B cell (primary cell): ENCODE measurements at regions not wholly inside any gene's neighbourhood (a gene's known extent, or its start where the extent isn't known, plus 50 kb on each side); places are given as distances from the start of the nearest gene placed in this dataset.

Experiments
- ATAC-seq: fragments of 200-7000 bp; cut with Tn5 transposase; one replicate; pipeline ENCODE4 v1.10.0; 2021; ENCODE audit warnings: low read depth, mild to moderate bottlenecking, moderate number of reproducible peaks, moderate library complexity
- CTCF ChIA-PET: fragments of 350-600 bp; sonication (Branson Sonifier 250); formaldehyde crosslinking; loops from one replicate; lab custom pipeline; 2021; ENCODE audit warnings: antibody characterized with exemption, inconsistent platforms; lab: Charles Lee
- POLR2A ChIA-PET: fragments of 350-600 bp; sonication (Branson Sonifier 250); formaldehyde crosslinking; loops from one replicate; lab custom pipeline; 2021; ENCODE audit warnings: antibody characterized with exemption; lab: Charles Lee
- DNase-seq: peaks from one replicate; pipeline ENCODE4 v3.0.0; 2013
- H2AFZ ChIP-seq: 2 replicates; pipeline ENCODE4 v1.6.1; 2012; ENCODE audit warnings: mild to moderate bottlenecking, low read depth, low read length; ENCODE audit not compliant: insufficient read depth, poor library complexity, severe bottlenecking
- H3K27ac ChIP-seq, 2 donors: 1 replicate in 1 of 2; 2 replicates in 1 of 2; pipeline ENCODE4 v1.5.1; 2012 to 2013; ENCODE audit warnings: low read length in 2 of 2, mild to moderate bottlenecking in 2 of 2, moderate library complexity in 1 of 2
- H3K27me3 ChIP-seq, 4 experiments: fragments of 200-600 bp in 1 of 4; sonication (generic) in 1 of 4; replicated peaks in 1 of 4; 1 replicate in 2 of 4; 2 replicates in 2 of 4; pipeline versions ENCODE4 v1.6.1 to v1.7.0; 2013 to 2016; ENCODE audit warnings: low read length in 3 of 4, mild to moderate bottlenecking in 2 of 4, mixed read lengths in 1 of 4, moderate library complexity in 1 of 4; ENCODE audit not compliant: insufficient read depth in 4 of 4, control insufficient read depth in 3 of 4; ENCODE audit errors: control extremely low read depth in 1 of 4
- H3K36me3 ChIP-seq, 2 experiments: replicated peaks in 1 of 2; 1 replicate in 1 of 2; 2 replicates in 1 of 2; pipeline versions ENCODE4 v1.6.1 to v1.7.1; 2013; ENCODE audit warnings: low read length in 1 of 2; ENCODE audit not compliant: insufficient read depth in 2 of 2, control insufficient read depth in 1 of 2; ENCODE audit errors: control extremely low read depth in 1 of 2, extremely low read depth in 1 of 2
- H3K4me1 ChIP-seq, 2 donors: fragments of 200-600 bp in 1 of 2; sonication (generic) in 1 of 2; 1 replicate in 1 of 2; 2 replicates in 1 of 2; pipeline versions ENCODE4 v1.5.1 to v1.6.1; 2013 to 2017; ENCODE audit warnings: low read length in 2 of 2; ENCODE audit not compliant: control insufficient read depth in 2 of 2, insufficient read depth in 2 of 2
- H3K4me2 ChIP-seq: replicated peaks from 2 replicates; pipeline ENCODE3; 2012; ENCODE audit warnings: mild to moderate bottlenecking, low read depth, low read length; ENCODE audit not compliant: poor library complexity, severe bottlenecking
- H3K4me3 ChIP-seq, 5 experiments: fragments of 200-600 bp in 1 of 5; sonication (generic) in 1 of 5; 1 replicate in 3 of 5; 2 replicates in 2 of 5; pipeline versions ENCODE4 v1.5.1 to v1.7.0; 2011 to 2016; ENCODE audit warnings: low read length in 4 of 5, mild to moderate bottlenecking in 4 of 5, low read depth in 2 of 5, control low read depth in 1 of 5, moderate library complexity in 1 of 5; ENCODE audit not compliant: insufficient read depth in 1 of 5; ENCODE audit errors: control extremely low read depth in 1 of 5, extremely low read depth in 1 of 5
- H3K79me2 ChIP-seq: fragments of 200-600 bp; sonication (generic); one replicate; pipeline ENCODE4 v1.6.0; 2016; ENCODE audit warnings: low read length; ENCODE audit not compliant: control insufficient read depth, insufficient read depth
- H3K9ac ChIP-seq: fragments of 200-600 bp; sonication (generic); 2 replicates; pipeline ENCODE4 v1.6.1; 2017; ENCODE audit warnings: mild to moderate bottlenecking, low read length, moderate library complexity
- H3K9me3 ChIP-seq, 3 donors: one replicate each; pipeline versions ENCODE4 v1.6.1 to v1.7.1; 2013; ENCODE audit warnings: low read length in 2 of 3; ENCODE audit not compliant: control insufficient read depth in 2 of 3, insufficient read depth in 1 of 3; ENCODE audit errors: control extremely low read depth in 1 of 3
- H4K20me1 ChIP-seq: 2 replicates; pipeline ENCODE4 v1.6.0; 2012; ENCODE audit warnings: mild to moderate bottlenecking, low read length; ENCODE audit not compliant: insufficient read depth, control insufficient read depth, poor library complexity, severe bottlenecking
- H3K27ac Mint-ChIP-seq: one replicate; pipeline ENCODE4 v1.8.0; 2021; ENCODE audit warnings: mixed read lengths
- H3K27me3 Mint-ChIP-seq: one replicate; pipeline ENCODE4 v1.8.0; 2021; ENCODE audit warnings: mixed read lengths
- H3K4me1 Mint-ChIP-seq: one replicate; pipeline ENCODE4 v1.8.0; 2021; ENCODE audit warnings: mixed read lengths
- H3K4me3 Mint-ChIP-seq: one replicate; pipeline ENCODE4 v1.8.0; 2021; ENCODE audit warnings: mixed read lengths
- H3K9me3 Mint-ChIP-seq: one replicate; pipeline ENCODE4 v1.8.0; 2022; ENCODE audit warnings: mixed read lengths; ENCODE audit not compliant: insufficient read depth
- EZH2 ChIP-seq: IDR thresholded peaks from 2 replicates; pipeline ENCODE4 v1.6.1; 2012; ENCODE audit warnings: borderline replicate concordance, low read depth, mild to moderate bottlenecking, moderate library complexity, low read length; ENCODE audit not compliant: insufficient read depth, poor library complexity, severe bottlenecking
- WGBS: methylation state at CpG from one replicate; pipeline ENCODE4 v1.1.5; 2013; ENCODE audit warnings: missing lambda C conversion rate; ENCODE audit not compliant: insufficient coverage; 5-methylcytosine and 5-hydroxymethylcytosine counted together
- intact Hi-C: fragments of 100-400 bp; cut with micrococcal nuclease; formaldehyde crosslinking; loops from one replicate; pipeline ENCODE4 v1.10.0; 2022
- TF ChIP-seq, protein P1 (sequence below): fragments of 200-600 bp; IDR thresholded peaks from one replicate; pipeline ENCODE4 v1.8.0; 2022; ENCODE audit warnings: antibody characterized with exemption, mild to moderate bottlenecking

DNA sequence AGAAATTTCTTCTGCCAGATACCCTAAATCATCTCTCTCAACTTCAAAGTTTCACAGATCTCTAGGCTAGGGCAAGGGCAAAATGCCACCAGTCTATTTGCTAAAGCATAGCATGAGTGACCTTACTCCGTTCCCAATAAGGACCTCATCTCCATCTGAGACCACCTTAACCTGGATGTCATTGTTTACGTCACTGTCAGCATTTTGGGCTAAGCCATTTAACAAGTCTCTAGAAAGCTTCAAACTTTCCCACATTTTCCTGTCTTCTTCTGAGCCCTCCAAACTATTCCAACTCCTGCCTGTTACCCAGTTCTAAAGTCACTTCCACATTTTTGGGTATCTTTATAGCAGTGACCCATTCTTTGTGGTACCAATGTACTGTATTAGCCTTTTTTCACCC is 259.2 kb upstream of the KITLG start:
- no peak overlapping the region for H3K27ac ChIP-seq
- no peaks in the 10 kb centered on the region for H4K20me1 ChIP-seq
- H3K27me3 ChIP-seq, result no peaks in the 10 kb centered on the region
- H3K4me3 Mint-ChIP-seq, result no peak overlapping the region
- ATAC-seq (no peak), DNase-seq (no peak)
- peaks cover 0 to 11% (median 9%) of the 10 kb centered on the region in 3 donors for H3K9me3 ChIP-seq
- H3K9me3 Mint-ChIP-seq, result peaks cover 11% of the 10 kb centered on the region
- H3K4me2 ChIP-seq, result no peak overlapping the region
- H3K4me1 Mint-ChIP-seq, result no peaks in the 10 kb centered on the region
- intact Hi-C loops, result no loop called here
- H2AFZ ChIP-seq, result no peak overlapping the region
- H3K4me1 ChIP-seq, result no peaks in the 10 kb centered on the region
- CTCF ChIA-PET, result no interaction called here
- H3K79me2 ChIP-seq, result no peaks in the 10 kb centered on the region
- 100% methylated on average over 2 of the region's 2 CpGs for WGBS
- H3K4me3 ChIP-seq, result no peak overlapping the region
- H3K27me3 Mint-ChIP-seq, result no peaks in the 10 kb centered on the region
- no peak overlapping the region for H3K27ac Mint-ChIP-seq
- no peak overlapping the region for H3K9ac ChIP-seq
- POLR2A ChIA-PET, result no interaction called here
- H3K36me3 ChIP-seq, result no peaks in the 10 kb centered on the region
- TF ChIP-seq, protein P1, sequence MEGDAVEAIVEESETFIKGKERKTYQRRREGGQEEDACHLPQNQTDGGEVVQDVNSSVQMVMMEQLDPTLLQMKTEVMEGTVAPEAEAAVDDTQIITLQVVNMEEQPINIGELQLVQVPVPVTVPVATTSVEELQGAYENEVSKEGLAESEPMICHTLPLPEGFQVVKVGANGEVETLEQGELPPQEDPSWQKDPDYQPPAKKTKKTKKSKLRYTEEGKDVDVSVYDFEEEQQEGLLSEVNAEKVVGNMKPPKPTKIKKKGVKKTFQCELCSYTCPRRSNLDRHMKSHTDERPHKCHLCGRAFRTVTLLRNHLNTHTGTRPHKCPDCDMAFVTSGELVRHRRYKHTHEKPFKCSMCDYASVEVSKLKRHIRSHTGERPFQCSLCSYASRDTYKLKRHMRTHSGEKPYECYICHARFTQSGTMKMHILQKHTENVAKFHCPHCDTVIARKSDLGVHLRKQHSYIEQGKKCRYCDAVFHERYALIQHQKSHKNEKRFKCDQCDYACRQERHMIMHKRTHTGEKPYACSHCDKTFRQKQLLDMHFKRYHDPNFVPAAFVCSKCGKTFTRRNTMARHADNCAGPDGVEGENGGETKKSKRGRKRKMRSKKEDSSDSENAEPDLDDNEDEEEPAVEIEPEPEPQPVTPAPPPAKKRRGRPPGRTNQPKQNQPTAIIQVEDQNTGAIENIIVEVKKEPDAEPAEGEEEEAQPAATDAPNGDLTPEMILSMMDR, result no peak
- no peak for TF ChIP-seq EZH2

DNA sequence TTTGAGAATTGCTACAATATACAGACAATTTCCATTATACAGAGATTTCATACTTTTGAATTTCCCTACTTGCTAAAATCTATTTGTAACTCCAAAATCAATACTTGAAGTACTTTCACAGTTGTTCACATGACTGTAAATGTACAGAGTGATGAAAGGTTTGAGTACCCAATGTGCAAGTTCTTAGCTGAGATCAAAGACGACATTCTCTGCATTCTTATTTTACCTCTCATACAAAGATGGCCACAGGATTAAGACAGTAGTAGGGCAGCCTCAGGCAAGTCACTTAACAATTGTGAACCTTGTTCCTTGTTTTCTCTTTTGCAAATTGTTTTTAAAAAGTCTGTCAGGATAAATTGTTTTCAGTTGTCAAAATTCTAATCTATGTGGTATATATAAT is 255.9 kb upstream of the KITLG start:
- Histone ChIP-seq H3K4me3 (no peak overlapping the region), H3K9me3 (peaks cover 0 to 8% (median 7%) of the 10 kb centered on the region in 3 donors), H3K27ac (no peak overlapping the region), H3K4me1 (no peaks in the 10 kb centered on the region), H3K36me3 (no peaks in the 10 kb centered on the region), H4K20me1 (no peaks in the 10 kb centered on the region), H3K9ac (no peak overlapping the region), H3K27me3 (no peaks in the 10 kb centered on the region), H2AFZ (no peak overlapping the region), H3K79me2 (no peaks in the 10 kb centered on the region), H3K4me2 (no peak overlapping the region)
- CTCF ChIA-PET, result no interaction called here
- POLR2A ChIA-PET, result no interaction called here
- intact Hi-C loops, result no loop called here
- TF ChIP-seq EZH2, result no peak
- TF ChIP-seq, protein P1, result no peak
- Mint-ChIP-seq H3K9me3 (peaks cover 9% of the 10 kb centered on the region), H3K4me3 (no peak overlapping the region), H3K4me1 (no peaks in the 10 kb centered on the region), H3K27me3 (no peaks in the 10 kb centered on the region), H3K27ac (no peak overlapping the region)
- WGBS, result no CpG with 5 or more reads among the region's 1 CpG
- DNase-seq (no peak), ATAC-seq (no peak)
